Bronchial epithelial cell (primary cell): ENCODE measurements at regions not wholly inside any gene's neighbourhood (a gene's known extent, or its start where the extent isn't known, plus 50 kb on each side); places are given as distances from the start of the nearest gene placed in this dataset.

ENCODE experiments used
- DNase-seq: peaks from one replicate; pipeline ENCODE4 v3.0.0-alpha.2; 2010; ENCODE audit warnings: low read depth
- FAIRE-seq: peaks from 2 replicates; lab custom pipeline; 2011; peaks lifted over from hg19 to GRCh38; lab: Jason Lieb, UNC
- H3K27me3 ChIP-seq: 2 replicates; pipeline ENCODE4 v1.5.1; 2011; ENCODE audit warnings: low read length; ENCODE audit not compliant: control insufficient read depth, insufficient read depth
- H3K36me3 ChIP-seq: 2 replicates; pipeline ENCODE4 v1.5.1; 2011; ENCODE audit warnings: low read length; ENCODE audit not compliant: control insufficient read depth, insufficient read depth
- H3K4me3 ChIP-seq: 2 replicates; pipeline ENCODE4 v1.5.1; 2011; ENCODE audit warnings: mild to moderate bottlenecking, low read depth, low read length, control low read depth
- TF ChIP-seq, protein P1 (sequence below): IDR thresholded peaks from 2 replicates; pipeline ENCODE4 v1.5.1; 2011; ENCODE audit warnings: mild to moderate bottlenecking, moderate library complexity, low read length, control low read depth, inconsistent platforms; ENCODE audit not compliant: insufficient read depth, severe bottlenecking

GRCh38 chr1:5347726-5348125 lies 644.5 kb downstream of the NPHP4 start:
- Histone ChIP-seq H3K27me3 (no peaks in the 10 kb centered on the region), H3K36me3 (no peaks in the 10 kb centered on the region), H3K4me3 (no peak overlapping the region)
- TF ChIP-seq, protein P1, sequence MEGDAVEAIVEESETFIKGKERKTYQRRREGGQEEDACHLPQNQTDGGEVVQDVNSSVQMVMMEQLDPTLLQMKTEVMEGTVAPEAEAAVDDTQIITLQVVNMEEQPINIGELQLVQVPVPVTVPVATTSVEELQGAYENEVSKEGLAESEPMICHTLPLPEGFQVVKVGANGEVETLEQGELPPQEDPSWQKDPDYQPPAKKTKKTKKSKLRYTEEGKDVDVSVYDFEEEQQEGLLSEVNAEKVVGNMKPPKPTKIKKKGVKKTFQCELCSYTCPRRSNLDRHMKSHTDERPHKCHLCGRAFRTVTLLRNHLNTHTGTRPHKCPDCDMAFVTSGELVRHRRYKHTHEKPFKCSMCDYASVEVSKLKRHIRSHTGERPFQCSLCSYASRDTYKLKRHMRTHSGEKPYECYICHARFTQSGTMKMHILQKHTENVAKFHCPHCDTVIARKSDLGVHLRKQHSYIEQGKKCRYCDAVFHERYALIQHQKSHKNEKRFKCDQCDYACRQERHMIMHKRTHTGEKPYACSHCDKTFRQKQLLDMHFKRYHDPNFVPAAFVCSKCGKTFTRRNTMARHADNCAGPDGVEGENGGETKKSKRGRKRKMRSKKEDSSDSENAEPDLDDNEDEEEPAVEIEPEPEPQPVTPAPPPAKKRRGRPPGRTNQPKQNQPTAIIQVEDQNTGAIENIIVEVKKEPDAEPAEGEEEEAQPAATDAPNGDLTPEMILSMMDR = no peak
- FAIRE-seq = no peak
- no peak for DNase-seq

DNA sequence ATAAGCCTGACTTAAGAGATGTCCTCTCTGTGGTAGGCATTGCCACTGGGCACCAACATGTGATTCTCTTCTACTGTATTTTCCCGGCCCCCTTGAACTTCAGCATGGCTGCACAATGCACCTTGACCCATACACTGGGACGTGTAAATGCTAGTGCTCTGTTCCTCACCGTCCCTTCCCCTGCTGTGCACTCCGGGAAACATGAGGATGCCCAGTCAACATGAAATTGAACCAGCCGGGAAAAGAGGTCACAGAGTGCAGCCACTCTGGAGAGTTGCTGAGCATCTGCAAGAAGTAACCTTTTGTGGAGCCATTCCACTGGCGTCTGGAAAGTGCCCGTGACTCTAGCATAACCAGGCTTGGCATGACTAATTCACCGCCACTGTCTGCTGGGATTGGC lies 646.7 kb downstream of the NPHP4 start:
- Histone ChIP-seq H3K27me3 (no peaks in the 10 kb centered on the region), H3K4me3 (no peak overlapping the region), H3K36me3 (no peaks in the 10 kb centered on the region)
- no peak for DNase-seq
- no peak for FAIRE-seq
- TF ChIP-seq, protein P1 = no peak

DNA sequence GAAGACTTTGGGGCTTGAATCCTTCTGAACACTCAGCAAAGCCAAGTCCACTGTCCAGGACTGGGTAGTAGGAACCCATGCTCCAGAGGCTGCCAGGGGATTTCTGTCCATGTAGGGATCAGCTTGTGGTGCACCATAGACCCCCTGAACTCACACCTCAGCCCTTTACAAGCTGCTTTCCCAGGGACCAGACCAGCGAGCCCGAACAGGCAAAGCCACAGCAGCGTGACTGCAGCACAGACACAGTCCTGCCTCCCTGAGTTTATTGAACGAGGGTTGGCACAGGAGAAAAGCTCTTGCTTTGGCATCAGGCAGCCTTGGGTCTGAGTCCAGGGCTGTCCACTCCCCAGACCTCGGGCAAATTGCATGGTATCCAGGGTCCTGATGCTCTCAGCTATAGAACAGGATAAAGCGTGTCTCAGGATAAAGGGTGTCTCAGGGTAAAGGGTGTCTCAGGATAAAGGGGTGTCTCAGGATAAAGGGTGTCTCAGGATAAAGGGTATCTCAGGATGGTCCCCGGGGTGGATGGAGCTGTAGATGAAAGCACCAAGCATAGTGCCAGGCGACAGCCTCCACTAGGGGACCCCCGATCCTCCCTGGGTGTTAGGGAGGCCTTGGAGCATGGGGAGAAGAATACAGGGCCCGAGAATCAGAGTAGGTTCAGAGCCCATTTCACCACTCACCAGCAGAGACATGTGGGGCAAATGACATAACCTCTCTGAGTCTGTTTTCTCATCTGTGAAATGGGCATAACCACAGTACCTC lies 648.8 kb downstream of the NPHP4 start:
- no peaks in the 10 kb centered on the region for H3K27me3 ChIP-seq
- no peak for DNase-seq
- TF ChIP-seq, protein P1 = no peak
- no peak overlapping the region for H3K4me3 ChIP-seq
- no peaks in the 10 kb centered on the region for H3K36me3 ChIP-seq
- FAIRE-seq = no peak

GRCh38 chr1:5342830-5343229 lies 649.4 kb downstream of the NPHP4 start:
- DNase-seq = no peak
- no peaks in the 10 kb centered on the region for H3K27me3 ChIP-seq
- TF ChIP-seq, protein P1 = no peak
- FAIRE-seq = no peak
- no peak overlapping the region for H3K4me3 ChIP-seq
- no peaks in the 10 kb centered on the region for H3K36me3 ChIP-seq

DNA sequence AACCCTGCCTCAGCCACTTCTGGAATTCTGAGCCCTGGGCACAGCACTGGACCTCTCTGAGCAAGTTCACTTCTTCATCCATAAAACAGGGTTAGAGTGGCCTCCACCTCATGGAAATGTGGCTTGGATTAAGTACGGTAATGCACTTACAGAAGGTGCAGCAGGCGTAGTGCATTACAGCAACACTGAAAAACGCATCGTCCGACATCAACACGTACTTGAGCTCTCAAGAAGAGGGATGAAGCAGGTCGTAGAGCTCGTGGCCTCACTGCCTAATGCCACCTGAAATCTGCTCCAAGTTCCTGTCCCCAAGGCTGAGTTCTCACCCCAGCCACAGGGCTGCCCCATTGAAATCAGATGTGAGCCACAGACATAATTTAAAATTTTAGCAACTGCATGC lies 650.1 kb downstream of the NPHP4 start:
- no peak overlapping the region for H3K4me3 ChIP-seq
- no peak for DNase-seq
- FAIRE-seq = no peak
- TF ChIP-seq, protein P1 = no peak
- no peaks in the 10 kb centered on the region for H3K27me3 ChIP-seq
- no peaks in the 10 kb centered on the region for H3K36me3 ChIP-seq

DNA sequence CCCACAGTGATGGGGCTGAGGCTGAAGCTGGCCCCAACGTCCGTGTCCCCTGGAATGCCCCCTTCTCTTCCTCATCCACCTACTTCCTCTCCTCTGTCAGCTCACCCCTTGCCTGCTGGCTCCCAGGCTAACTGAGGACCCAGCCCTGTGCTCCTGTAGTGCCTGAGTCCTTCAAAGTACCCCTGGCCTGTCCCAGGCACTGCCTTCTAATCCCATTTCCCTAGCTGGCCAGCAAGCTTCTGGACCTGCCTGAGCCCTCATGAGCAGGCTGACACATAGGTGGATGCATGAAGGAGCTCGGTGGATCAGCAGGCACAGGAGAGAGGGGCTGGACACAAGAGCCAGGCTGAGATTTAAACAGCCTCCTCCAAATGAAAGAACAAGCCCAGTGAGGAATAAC lies 650.8 kb downstream of the NPHP4 start:
- no peak for FAIRE-seq
- DNase-seq = no peak
- Histone ChIP-seq H3K4me3 (no peak overlapping the region), H3K27me3 (no peaks in the 10 kb centered on the region), H3K36me3 (no peaks in the 10 kb centered on the region)
- TF ChIP-seq, protein P1 = no peak
